Lower lobe of right lung (tissue), 2 donors: ENCODE measurements at regions not wholly inside any gene's neighbourhood (a gene's known extent, or its start where the extent isn't known, plus 50 kb on each side); places are given as distances from the start of the nearest gene placed in this dataset.
"Not testable (repeated sequence)": the region's sequence is repeated elsewhere in the genome, so short reads cannot be mapped to it uniquely, and the experiment has no call there.

Experiments used
- ATAC-seq, 2 donors: fragments of 200-7000 bp; cut with Tn5 transposase; one replicate each; pipeline ENCODE4 v1.9.1; 2020 to 2022; ENCODE audit warnings: mild to moderate bottlenecking in 2 of 2, moderate library complexity in 2 of 2
- DNase-seq: peaks from one replicate; pipeline ENCODE4 v3.0.0-alpha.2; 2020
- H3K27ac ChIP-seq: fragments of 200-600 bp; one replicate; pipeline ENCODE4 v1.8.0; 2022
- H3K27me3 ChIP-seq: fragments of 200-600 bp; one replicate; pipeline ENCODE4 v1.8.0; 2022; ENCODE audit warnings: low read depth
- H3K36me3 ChIP-seq: fragments of 200-600 bp; one replicate; pipeline ENCODE4 v1.8.0; 2022; ENCODE audit warnings: mild to moderate bottlenecking
- H3K4me1 ChIP-seq: fragments of 200-600 bp; one replicate; pipeline ENCODE4 v1.8.0; 2022
- H3K4me3 ChIP-seq: fragments of 200-600 bp; one replicate; pipeline ENCODE4 v1.8.0; 2022; ENCODE audit warnings: mild to moderate bottlenecking
- H3K9me3 ChIP-seq: fragments of 200-600 bp; one replicate; pipeline ENCODE4 v1.8.0; 2022
- intact Hi-C: fragments of 100-400 bp; cut with DNase I; formaldehyde crosslinking; loops from one replicate; pipeline ENCODE4 v1.11.0; 2022
- TF ChIP-seq, protein P1 (sequence below): fragments of 200-600 bp; IDR thresholded peaks from one replicate; pipeline ENCODE4 v1.8.0; 2022; ENCODE audit warnings: antibody characterized with exemption, mild to moderate bottlenecking
- donor health status: DM: no; HTN: yes; CAD: no; lungs with severe emphysema.

DNA sequence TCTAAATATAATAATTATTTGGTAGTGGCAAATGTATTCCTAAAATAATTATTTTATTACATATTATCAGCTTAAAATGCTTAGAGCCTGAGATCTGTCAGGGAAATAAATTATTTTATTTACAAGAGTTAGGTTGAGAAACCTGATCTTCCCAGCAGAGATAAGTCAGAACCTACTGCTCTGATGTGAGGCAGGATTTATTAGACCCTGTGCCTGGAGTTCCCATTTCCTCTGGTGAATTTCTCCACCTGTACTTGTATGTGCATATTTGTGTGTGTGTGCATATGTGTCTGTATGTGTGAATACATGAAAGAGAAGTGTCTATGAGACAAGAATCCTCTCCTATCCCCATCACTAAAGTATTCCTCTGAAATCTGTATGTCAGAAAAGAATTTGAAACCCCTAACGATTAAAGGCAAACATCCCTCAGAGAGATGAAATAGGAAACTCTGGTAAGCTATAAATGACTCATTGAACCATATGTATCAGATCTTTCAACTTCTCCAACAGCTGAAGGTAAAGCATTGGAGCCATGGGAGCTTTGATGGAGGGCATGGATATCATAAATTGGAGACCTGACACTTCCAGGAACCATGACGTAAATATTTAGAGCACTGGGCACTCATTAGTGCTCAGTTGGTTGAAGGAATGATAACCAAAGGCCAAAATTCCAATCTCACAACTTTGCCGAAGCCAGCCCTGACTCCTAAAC, 190.9 kb downstream of the XPNPEP1 start:
- DNase-seq (no peak), ATAC-seq (no peak)
- Histone ChIP-seq H3K4me1 (no peaks in the 10 kb centered on the region), H3K4me3 (no peak overlapping the region), H3K36me3 (no peaks in the 10 kb centered on the region), H3K9me3 (no peaks in the 10 kb centered on the region), H3K27me3 (no peaks in the 10 kb centered on the region), H3K27ac (no peak overlapping the region)
- TF ChIP-seq, protein P1, sequence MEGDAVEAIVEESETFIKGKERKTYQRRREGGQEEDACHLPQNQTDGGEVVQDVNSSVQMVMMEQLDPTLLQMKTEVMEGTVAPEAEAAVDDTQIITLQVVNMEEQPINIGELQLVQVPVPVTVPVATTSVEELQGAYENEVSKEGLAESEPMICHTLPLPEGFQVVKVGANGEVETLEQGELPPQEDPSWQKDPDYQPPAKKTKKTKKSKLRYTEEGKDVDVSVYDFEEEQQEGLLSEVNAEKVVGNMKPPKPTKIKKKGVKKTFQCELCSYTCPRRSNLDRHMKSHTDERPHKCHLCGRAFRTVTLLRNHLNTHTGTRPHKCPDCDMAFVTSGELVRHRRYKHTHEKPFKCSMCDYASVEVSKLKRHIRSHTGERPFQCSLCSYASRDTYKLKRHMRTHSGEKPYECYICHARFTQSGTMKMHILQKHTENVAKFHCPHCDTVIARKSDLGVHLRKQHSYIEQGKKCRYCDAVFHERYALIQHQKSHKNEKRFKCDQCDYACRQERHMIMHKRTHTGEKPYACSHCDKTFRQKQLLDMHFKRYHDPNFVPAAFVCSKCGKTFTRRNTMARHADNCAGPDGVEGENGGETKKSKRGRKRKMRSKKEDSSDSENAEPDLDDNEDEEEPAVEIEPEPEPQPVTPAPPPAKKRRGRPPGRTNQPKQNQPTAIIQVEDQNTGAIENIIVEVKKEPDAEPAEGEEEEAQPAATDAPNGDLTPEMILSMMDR = no peak
- intact Hi-C loops = no loop called here

DNA sequence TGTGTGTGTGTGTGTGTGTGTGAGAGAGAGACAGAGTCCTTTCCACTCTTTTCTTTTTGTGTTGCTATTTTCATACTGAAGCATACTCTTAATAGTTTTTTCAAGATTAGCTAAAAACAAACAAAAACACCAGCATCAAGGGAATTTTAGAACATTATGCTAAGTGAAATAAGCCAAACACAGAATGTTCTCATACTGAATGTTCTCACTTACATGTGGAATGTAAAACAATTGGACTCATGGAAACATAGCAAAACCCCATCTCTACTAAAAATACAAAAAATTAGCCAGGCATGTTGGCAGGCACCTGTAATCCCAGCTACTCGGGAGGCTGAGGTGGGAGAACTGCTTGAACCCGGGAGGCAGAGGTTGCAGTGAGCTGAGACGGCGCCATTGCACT, 193.4 kb downstream of the XPNPEP1 start:
- not testable (repeated sequence) for DNase-seq

DNA sequence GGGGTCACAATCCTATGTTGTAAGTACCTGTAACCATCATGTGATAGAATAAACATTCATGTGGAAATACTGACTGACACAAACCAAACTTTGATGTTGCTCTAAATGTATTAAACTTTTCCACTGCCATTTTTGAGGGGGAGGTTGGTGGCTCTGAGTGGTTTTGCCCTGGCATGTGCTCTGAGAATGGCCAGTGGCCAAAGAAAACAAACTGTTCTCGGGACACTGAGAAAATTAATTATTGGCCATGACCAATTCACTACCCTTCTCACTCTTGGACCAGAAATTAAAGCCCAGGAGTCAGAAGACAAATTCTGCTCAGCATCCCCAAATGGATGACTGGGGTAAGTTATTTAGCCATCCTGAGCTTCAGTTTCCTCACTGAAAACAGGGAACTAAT, 195.9 kb downstream of the XPNPEP1 start:
- DNase-seq (no peak), ATAC-seq (no peak)
- no peaks in the 10 kb centered on the region for H3K9me3 ChIP-seq
- no peaks in the 10 kb centered on the region for H3K36me3 ChIP-seq
- H3K27me3 ChIP-seq = no peaks in the 10 kb centered on the region
- TF ChIP-seq, protein P1 = no peak
- intact Hi-C loops = no loop called here
- H3K27ac ChIP-seq = no peak overlapping the region
- H3K4me1 ChIP-seq = no peaks in the 10 kb centered on the region
- H3K4me3 ChIP-seq = no peak overlapping the region

More for the DNA sequence above, 193.4 kb downstream of the XPNPEP1 start:
- ATAC-seq, H3K4me3 ChIP-seq, H3K4me1 ChIP-seq, H3K27ac ChIP-seq, H3K27me3 ChIP-seq, H3K36me3 ChIP-seq, intact Hi-C loops, H3K9me3 ChIP-seq: not testable (repeated sequence)

DNA sequence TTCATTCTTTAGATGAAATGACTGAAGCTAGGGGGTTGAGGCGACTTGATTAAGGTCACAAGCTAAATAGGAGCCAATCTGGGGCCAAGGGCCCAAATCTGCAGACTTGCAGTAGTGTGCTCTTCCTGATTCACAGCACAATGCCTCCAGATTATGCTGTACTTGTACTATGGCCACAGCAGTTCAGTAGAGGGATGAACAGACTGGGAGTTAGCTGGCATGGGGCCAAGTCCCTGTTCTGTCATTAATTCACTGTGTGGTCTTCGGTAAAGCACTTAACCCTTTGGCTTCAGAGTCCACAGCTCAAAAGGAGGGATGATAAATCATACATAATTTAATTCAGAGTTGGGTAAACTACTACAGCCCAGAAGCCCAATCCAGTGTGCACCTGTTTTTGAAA, 196.8 kb downstream of the XPNPEP1 start:
- ATAC-seq = no peak
- intact Hi-C loops = no loop called here
- Histone ChIP-seq H3K4me1 (no peaks in the 10 kb centered on the region), H3K27ac (no peak overlapping the region), H3K4me3 (no peak overlapping the region), H3K27me3 (no peaks in the 10 kb centered on the region), H3K9me3 (no peaks in the 10 kb centered on the region), H3K36me3 (no peaks in the 10 kb centered on the region)
- DNase-seq = no peak
- TF ChIP-seq, protein P1 = no peak

DNA sequence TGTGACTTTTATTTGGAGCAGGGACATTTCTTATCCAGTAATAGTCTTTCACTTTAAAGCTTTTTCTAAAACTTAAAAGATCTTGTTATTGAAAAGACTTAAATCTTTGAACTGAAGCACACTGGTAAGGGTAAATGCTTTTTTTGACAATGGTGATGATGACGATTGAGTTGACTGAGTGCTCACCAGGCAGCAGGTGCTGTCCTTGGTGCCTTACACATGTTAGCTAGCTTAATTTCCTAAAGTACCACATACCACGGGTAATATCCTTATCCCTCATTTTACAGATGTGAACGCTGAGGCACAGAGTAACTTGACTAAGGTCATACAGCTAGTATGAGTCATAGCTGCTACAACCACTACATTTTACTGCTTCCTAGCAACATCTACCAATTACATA, 200.0 kb downstream of the XPNPEP1 start:
- no peaks in the 10 kb centered on the region for H3K4me1 ChIP-seq
- H3K36me3 ChIP-seq = no peaks in the 10 kb centered on the region
- no peaks in the 10 kb centered on the region for H3K27me3 ChIP-seq
- no peak overlapping the region for H3K4me3 ChIP-seq
- intact Hi-C loops = no loop called here
- DNase-seq = no peak
- no peaks in the 10 kb centered on the region for H3K9me3 ChIP-seq
- TF ChIP-seq, protein P1 = no peak
- H3K27ac ChIP-seq = no peak overlapping the region
- no peak for ATAC-seq

DNA sequence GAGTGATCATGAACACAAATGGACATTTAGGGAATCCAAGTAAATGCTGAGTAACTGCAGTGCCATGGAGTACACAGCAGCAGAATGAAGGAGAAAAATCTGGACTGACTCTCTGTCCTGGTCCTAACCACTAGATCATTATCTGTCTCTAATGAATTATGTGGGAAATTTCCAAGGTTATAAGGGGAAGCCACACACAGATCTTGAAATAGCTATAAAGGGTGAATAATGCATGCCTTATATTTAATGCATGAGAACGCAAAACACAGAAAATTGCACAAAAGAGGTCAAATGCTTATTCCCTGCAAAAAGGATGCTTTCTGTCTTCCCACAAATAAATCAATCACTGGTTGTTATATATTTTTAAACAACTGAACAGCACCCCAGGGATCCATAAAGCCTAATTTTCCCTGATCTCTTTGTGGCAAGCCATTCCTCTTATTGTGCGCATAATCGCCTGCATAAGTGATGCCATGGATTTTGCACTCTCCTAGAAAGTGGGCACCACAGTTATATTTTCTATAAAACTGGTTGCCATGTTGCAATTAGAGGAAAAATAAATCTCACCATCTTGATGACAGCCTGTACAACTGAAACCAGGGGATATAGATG, 201.8 kb downstream of the XPNPEP1 start:
- intact Hi-C loops = no loop called here
- ATAC-seq (no peak), DNase-seq (no peak)
- no peaks in the 10 kb centered on the region for H3K27me3 ChIP-seq
- no peaks in the 10 kb centered on the region for H3K4me1 ChIP-seq
- H3K27ac ChIP-seq = no peak overlapping the region
- H3K4me3 ChIP-seq = no peak overlapping the region
- TF ChIP-seq, protein P1 = no peak
- no peaks in the 10 kb centered on the region for H3K36me3 ChIP-seq
- no peaks in the 10 kb centered on the region for H3K9me3 ChIP-seq
